ENCODE measurements at regions not wholly inside any gene's neighbourhood (a gene's known extent, or its start where the extent isn't known, plus 50 kb on each side); places are given as distances from the start of the nearest gene placed in this dataset.
A peak's percentile ranks its signal among the peaks of the same experiment; 100 is the strongest.

DNA sequence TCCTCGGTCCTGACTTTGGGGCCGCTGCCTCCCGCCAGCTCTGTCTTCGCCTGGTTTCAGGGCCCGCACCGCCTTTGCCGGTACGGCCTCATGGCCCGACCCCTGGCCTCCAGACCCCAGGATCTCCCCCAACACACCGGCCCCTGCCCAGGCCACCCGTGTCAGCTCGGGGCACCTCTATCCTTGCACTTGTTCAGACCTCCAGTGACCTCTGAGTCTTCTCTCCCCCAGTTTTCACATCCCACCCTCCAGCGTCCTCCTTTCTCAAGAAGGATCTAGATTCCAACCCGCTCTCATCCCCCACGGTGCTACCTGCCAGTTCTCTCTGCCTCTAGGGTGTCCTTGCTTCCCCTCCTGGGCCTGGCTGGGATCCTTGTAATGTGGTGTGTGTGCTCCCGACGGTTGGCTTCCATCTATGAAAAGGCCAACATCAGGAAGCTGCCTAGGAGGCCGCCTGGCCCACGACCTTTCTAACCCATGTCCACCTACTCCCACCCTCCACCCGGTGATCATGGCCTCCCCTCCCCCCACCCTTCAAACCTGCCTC lies 61.1 kb downstream of the SPATA31C2 start:
- no peak for DNase-seq

DNA sequence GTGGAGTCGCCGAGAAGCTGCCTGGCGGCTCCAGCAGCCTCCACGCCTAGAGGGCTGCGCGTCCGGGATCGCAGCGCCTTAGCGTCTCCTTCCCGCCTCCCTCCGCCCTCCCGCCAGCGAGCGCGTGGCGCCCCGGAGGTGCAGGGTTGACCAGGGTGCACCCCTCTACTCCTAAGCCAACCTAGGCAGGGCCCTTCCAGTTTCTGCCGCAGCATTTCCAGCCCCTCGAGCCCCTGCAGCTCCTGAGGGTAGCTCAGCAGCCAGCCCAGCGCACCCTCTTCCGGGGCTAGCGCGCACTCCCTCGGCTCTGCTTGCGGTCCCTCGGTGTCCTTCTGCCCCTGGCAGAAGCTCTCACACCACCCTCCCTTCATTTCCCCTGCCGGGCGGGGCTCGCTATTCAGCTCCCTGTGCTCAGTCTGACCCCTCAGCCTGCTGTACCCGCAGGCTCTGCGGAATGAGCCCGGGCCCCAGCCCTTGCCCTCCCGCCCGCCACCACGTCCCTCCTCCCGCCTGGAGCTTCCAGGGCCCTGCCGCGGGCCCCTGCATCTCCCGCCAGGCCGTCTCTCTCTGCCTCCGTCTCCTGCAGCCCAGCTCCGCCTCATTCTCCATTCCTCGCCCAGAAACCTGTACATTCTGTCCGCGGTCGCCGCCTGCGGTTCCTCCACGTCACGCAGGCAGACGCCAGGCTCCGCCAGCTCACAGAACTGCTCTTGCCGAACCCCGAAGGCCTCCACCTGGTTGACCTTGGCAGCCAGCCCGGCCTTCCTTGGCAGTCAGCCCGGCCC lies 61.8 kb downstream of the SPATA31C2 start:
- peak in 2 of 3 experiments; percentile 77 to 84 for DNase-seq

DNA sequence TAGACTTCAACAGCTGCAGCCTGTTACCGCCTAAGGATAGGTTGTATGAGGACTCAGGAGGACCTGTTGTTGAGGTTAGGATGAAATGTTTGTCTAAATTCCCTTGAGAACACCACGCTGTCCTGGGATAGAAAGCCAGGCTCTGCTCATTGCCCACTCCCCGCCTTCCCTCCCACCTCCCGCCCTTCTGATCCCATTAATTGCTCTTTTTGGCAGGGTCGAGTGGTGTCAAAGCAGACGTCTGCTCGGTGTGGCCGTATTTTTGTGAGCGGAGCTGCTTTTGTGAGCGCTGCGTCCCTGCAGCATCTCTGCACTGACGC lies 62.3 kb downstream of the SPATA31C2 start:
- DNase-seq = no peak

DNA sequence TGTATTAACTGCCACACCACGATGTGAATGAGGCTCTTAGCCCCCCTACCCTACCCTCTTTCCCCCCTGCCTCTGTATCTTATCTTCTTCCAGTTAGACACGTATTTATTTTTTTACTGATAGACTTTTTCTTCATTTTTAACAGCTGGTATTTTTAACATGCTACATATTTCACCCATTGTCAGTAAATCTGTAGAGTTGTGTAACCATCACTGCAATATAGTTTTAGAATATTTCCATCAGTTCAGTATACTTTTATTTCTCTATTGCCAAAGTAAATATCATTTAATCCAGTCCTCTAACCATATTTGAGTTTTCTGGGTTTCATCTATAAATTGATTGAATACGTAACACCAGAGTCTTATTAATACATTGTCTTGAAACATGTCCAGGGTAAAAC lies 62.8 kb downstream of the SPATA31C2 start:
- DNase-seq = no peak

DNA sequence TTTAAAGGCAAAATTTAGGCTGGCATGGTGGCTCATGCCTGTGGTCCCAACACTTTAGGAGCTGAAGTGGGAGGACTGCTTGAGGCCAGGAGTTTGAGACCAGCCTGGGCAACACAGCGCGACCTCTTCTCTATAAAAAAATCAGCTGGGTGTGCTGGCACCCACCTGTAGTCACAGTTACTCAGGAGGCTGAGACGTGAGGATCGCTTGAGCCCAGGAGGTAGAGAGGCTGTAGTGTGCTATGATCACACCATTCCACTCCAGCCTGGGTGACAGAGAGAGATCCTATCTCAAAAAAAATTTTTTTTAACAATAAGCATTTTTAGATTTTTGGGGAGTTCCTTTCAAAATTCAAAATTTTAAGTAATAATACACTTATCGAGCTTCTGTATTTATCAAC lies 63.3 kb downstream of the SPATA31C2 start:
- no peak for DNase-seq

DNA sequence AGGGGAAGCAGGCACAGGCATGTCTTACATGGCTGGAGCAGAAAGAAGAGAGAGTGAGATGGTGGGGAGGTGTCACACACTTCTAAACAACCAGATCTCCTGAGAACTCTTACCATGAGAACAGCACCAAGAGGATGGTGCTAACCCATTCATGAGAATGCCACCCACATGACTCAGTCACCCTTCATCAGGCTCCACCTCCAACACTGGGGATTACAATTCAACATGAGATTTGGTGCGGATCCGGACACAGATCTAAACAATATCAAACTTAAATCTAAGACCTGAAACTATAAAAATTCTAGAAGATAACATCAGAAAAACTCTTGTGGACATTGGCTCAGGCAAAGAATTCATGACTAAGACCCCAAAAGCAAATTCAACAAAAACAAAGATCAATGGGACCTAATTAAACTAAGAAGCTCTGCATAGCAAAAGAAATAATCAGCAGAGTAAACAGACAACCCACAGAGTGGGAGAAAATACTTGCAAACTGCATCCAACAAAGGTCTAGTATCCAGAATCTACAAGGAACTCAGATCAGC lies 65.4 kb downstream of the SPATA31C2 start:
- DNase-seq = no peak

DNA sequence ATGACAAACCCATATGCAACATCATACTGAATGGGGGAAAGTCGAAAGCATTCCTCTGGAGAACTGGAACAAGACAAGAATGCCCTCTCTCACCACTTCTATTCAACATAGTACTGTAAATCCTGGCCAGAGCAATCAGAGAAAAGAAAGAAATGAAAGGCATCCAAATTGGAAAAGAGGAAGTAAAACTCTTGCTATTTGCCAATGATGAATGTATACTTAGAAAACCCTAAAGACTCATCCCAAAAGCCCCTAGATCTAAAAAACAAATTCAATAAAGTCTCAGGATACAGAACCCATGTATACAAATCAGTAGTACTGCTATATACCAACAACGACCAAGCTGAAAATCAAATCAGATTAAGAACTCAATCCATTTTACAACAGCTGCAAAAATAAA lies 66.9 kb downstream of the SPATA31C2 start:
- DNase-seq = no peak

DNA sequence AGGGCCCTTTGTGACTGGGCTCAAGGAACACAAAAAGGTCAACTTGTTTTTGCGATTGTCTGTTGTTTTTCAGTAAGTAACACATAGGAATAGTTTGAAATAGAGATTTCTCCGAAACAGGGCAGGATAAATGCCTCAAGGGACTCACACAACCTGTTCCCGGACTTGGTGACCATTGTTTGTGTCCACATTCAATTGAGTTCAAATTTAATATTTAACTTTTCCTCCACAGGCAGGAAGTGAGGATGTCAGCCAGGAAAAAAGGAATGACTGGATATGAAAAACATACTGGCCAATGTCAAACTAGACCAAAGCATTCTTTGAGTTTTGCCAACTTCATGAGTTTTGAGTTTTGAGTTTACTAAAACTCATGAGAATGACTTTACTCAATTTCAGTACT lies 72.7 kb downstream of the SPATA31C2 start:
- DNase-seq = no peak

DNA sequence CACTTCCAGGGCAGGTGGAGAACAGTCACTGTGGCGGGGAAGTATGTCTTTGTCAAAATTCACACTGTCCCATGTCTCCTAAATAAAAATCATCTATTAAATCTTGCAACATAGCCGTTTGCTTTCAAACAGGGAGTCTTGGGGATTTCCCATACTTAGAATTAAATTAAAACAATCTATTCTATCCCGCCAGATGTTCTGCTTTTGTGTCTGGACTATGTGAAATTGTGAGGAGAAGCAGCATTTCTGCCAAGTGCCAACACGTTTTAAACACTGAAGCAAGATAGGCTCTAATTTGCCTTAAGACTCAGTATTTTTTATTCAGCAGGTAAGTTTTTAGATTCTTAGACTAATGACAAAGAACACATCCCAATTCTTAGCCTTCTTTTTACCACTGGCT lies 73.7 kb downstream of the SPATA31C2 start:
- no peak for DNase-seq

DNA sequence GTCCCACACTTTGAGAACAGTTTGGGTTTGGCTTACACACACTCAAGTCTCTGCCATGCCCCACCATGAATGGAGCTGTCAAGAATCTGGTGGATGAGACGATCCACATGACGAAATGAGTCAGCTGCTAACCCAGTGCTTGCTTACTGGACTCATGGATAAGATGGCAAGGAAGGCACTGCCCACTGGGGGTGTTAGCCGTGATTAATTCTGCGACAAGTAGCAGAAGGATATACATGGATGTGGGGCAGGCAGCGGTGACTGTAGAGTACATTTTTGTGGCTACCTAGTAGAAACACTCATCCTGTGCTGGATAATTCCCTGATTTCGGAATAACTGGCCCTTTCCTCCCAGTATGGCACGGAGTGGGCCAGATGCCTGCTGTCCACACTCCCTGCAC lies 77.5 kb downstream of the SPATA31C2 start:
- no peak for DNase-seq

DNA sequence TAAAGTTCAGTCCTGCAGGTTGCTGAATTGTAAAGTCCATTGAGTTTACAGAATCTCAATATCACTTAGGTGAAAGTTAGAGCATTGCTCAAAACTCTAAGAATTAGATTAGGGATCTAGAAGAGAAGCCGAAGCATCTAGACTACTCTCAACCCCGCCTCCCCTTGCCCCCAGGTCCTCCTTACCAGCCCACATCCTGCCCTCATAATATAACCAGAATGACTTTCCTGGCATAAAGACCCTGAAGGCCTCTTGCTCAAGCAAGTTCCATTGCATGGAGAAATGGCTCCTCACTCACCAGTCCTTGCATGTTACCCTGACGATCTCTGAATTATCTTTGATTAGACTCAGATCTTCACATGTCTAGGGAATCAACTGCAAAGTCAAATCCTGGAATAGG lies 78.8 kb downstream of the SPATA31C2 start:
- DNase-seq = no peak

DNA sequence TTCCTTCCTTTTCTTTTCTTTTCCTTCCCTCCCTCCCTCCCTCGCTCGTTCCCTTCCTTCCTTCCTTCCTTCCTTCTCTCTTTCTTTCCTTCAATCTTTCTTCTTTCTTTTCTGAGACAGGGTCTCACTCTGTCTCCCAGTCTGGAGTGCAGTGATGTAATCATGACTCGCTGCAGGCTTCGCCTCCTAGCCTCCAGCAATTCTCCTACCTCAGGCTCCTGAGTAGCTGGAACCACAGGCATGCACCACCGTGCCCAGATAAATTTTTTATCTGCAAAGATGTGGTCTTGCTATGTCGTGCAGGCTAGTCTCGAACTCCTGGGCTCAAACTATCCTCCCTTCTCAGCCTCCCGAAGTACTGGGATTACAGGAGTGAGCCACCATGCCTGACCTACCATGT lies 81.4 kb downstream of the SPATA31C2 start:
- no peak for DNase-seq

DNA sequence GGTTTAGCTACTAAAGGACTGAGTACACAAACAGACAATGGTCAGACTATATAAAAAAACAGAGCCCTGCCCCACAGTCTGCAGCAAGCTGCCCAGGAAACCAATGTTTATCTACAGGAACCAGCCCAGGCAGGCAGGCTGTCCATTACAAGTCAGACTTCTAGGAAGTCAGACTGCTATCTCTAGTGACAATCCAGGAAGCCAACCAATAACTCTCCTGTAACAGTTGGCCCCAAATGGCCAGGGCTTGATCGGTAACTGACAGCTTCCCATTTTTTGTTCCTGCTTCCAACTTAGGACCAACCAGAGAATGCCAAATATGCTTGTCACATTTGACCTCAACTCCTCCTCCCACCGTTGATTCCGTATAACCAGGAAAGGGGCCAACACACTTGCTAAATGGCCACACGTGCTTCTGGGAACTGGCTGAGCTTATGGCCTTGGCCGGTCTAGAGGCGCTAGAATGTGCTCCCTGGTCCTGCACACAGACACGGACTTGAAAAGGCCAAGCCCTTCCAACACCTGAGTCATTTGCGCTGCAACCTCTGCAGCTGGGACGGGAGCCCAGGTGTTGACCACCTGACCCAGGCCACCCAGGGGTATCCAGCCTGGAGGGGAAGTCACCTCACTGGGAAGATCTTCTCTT lies 79.6 kb upstream of the CDK20 start:
- no peak for DNase-seq

DNA sequence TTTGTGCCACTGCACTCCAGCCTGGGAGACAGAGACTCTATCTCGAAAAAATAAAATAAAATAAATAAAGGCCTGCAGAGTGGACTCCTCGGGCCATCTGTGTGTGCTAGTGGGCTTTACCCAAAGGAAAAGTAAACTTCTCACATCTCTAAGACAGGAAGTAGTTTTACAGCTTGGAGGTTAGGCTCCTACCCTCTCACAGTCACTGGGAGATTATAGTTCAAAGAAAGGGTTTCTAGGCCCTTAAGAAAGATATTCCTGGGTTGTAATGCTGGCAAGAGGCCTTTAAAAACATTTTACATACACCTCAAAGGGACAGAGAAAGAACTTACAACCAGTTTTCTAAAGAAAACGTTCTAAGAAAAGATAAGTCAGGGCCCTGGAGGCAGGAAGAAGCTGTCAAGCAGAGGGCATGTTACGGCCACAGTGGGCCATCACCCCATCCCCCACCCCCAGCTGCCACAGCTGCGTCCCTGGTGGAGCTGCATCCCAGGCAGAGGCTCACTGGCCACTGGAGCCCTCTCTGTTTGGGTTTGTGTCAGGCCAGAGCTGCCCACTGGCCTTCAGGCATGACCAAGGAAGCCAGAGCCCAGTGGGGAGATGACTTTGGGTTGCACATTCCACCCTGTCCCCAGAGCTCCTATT lies 78.1 kb upstream of the CDK20 start:
- no peak for DNase-seq

DNA sequence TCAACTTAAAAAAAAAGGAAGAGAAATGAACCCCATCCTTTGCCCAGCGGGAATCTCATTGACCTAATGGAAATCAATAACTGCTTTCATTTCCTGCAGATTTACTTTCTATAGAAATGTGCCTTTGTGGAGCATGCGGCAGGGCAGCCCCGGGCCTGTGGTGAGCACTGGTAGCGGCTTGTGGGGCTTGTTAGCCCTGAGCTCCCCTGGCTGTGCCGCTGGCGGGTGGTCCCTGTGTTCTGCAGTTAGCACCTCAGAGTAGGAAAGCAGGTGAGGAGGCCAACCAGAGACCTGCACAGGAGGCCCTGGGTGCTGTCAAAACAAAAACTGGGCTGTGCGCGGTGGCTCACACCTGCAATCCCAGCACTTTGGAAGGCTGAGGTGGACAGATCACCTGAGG lies 76.8 kb upstream of the CDK20 start:
- no peak for DNase-seq

DNA sequence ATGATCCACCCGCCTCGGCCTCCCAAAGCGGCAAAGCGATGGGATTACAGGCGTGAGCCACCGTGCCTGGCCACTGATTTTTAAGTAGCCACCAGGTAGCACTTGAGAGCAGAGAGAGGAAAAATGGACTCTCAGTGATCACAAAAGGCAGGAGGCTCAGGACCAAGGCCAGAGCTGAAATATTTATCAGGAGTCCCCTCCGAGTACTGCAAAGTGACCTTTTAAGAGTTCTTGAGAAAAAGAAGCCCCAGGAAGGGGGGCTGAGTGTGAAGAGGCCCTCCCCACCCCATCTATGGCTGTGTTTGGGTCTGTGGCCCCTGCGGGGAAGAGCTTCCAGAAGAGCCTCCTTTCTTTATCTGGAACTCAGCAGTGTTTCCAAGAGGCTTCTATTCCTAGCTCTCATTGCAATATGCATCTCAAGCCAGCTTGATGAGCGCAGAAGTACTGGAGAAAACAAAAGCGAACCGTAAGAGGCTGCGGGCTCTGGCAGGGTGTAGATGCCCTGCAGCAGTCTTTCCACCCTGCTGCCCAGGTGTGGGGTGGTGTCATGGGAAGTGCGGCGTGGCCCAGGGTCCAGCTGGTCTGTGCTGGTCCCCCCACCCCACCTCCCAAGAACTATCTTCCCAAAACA lies 75.5 kb upstream of the CDK20 start:
- no peak for DNase-seq

DNA sequence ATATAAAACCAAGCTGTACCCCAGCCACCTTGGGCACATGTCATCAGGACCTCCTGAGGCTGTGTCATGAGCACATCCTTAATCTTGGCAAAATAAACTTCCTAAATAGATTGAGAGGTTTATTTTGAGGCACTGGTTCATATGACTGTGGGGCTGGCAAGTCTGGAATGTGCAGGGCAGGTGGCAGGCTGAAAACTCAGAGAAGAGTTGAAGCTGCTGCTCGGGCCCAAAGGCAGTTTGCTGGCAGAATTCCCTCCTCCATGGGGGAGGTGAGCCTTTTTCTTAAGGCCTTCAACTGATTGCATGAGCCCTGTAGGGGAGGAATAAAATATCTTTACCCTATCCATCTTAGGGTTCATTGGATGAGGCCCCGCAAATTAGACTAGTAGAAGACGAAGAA lies 72.2 kb upstream of the CDK20 start:
- DNase-seq = no peak

DNA sequence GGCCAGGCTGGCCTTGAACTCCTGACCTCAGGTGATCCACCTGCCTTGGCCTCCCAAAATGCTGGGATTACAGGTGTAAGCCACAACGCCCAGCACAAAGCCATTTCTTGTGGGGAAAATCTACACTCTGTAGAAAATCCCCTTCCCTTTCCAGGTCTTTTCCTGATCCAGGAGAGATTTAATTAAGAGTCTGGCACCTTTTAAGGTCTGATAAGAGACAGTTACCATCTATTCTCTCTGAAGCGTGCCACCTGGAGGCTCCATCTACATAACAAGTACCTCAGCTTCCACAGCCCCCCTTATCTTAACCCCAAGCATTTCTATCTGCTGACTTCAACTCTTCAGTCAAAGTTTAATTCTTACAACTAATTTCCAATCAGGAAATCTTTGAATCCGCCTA lies 71.4 kb upstream of the CDK20 start:
- no peak for DNase-seq

DNA sequence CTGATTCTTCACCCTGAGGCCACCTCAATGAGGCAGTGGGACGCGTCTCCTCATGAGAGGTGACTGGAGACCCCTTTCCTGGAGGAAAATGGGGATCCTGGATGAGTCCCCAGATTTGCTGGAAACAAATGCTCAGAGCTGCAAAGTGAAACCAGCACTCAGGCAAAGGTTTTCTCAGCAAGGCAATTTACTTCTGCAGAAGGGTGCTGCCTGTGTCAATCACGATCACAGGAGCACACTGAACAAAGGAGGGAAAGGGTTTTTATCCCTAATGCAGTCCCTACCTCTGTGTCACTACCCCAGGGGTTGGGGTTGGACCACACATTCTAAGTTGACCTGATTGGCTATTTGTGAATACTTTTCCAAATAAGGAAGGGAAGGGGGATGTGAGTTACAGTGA lies 69.9 kb upstream of the CDK20 start:
- DNase-seq = no peak

DNA sequence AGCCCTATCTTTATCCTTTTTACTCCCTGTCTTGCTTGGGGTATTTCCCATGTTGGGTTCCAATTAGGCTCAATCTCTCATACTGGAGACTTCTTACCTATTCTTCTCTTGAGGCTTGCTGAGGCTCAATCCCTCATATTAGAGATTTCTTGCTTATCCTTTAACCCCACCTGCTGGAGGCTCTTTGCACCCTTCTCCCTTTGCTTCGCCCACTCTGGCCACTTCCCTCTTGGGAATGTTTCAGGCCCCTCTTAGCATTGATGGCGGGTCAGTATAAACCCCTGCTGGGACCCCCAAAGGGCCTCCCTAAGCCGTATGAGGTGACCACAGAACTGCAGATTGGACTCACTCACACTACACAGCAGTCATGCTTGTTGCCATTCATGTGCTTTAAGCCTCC lies 69.3 kb upstream of the CDK20 start:
- no peak for DNase-seq

DNA sequence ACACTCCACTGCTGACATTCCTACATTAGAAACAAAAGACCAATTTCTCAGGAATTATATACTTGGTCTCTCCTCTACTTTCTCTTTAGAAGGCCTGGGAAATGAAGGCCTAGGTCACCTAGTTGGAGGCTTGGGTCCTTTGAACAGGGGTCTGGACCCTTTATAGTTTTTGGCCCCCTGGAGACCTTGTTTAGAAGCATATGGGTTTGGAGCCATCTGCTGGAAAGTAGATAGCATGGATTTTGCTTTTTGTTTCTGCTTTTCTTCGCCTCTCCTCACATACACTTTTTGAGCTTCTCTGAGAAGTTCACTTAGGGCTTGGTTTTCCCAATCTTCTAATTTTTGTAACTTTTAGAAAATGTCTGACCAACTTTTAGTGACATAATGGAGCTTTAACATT lies 67.1 kb upstream of the CDK20 start:
- peak in 1 of 3 experiments; percentile 8 for DNase-seq

DNA sequence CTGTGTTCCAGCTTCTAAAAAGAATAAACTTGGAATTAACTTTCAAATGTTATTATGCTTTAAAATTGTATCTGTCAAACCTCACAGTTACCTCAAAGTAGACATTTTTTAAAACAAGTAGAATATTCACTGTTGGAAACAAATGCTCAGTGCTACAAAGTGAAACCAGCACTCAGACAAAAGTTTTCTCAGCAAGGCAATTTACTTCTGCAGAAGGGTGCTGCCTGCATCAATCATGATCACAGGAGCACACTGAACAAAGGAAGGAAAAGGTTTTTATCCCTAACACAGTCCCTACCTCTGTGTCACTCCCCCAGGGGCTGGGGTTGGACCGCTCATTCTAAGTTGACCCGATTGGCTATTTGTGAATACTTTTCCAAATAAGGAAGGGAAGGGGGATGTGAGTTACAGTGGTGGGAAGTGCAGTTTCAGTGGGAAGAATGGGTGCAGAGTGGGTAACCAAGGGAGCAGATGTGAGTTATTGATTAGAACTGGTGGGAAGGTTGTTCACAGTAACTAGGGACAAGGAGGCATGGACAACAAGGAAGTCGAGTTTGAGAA lies 63.0 kb upstream of the CDK20 start:
- no peak for DNase-seq

DNA sequence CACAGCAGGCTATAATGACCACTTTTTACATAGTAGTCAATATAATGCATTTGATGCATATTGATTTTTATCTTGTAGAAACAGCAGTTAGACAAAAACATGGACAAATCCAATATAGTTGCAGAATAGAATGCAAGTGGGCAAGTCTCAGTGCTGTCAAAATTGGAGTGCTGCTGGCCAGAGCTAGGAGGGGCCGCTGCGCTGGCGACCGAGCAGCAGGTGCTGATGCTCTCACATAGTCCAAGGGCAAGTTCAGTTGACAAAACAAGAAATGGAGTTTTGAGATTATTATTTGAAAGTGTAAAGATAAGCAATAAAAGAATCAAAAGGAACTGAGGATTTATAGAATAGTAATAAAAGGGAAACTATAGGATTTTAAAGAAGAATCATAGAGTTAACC lies 60.6 kb upstream of the CDK20 start:
- no peak for DNase-seq

Data from NCI-H1417 (cell line).